Kasumi-1 (cell line): ENCODE measurements at regions not wholly inside any gene's neighbourhood (a gene's known extent, or its start where the extent isn't known, plus 50 kb on each side); places are given as distances from the start of the nearest gene placed in this dataset.

Experiments used
- DNase-seq, 2 experiments: peaks; one replicate each; lab custom pipeline; 2025; lab: John Stamatoyannopoulos, UW

DNA sequence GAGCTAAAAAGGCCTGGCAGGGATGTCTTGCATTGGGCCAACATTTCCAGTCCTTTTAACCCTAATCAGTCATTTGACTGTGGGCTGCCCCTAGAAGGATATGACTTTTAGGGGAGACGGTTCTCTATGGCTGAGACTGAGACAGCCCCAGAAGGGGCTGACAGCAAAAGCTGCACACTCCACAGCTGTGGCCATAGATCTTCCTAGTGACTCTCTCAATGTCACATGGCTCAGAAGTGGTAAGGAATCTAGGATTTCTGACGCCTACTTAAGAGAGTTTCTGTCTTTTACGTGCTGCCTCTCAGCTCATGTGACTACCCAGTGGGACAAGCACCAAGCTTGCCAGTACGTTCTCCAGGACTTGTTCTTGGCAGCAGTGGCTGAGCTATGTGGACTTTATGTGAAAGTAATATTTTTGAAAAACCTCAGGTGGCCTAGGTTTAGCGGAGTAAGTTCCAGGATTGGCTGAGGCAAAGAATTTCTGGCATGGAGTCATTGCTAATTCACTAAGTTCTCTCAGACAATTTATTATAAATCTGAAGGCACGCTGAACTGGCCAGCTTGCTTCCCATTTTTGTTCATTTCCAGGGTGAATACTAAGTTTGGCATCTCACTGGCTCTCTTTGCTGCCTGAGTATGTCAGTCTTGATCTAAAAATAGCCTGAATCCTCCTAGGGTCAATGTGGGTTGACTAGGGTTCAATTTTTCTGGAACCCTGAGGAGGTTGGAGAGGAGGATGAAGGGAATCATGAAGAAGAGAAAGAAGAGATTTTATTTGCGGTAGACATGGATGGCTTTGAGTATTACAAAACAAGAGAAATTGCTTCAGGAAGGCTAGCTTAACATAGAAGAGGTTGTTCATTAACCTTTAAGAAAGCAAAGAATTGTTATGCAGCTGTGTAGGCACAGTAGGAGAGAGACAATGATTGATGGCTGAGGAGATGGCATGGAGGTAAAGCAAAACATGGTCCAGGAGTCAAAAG lies 271.8 kb downstream of the AEBP2 start:
- DNase-seq, result no peak

DNA sequence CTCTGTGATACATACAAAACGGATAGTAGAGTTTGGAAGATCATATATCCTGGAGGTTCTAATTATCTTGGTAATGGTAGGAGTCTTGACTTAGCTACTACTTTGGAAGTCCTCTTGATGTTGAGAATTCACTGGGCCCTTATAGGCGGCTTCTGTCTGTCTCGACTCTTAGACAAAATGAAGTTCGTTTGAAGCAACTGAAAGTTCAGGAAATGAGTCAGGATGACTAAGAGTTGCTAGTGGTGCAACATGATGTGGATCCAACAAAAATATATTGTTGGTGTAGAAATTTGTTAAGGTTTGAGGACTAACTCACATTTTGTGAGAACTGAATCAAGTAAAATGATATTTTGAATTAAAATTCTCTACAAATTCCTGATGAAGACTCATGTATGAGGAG lies 272.7 kb downstream of the AEBP2 start:
- peak; percentile 26 to 38 for DNase-seq

DNA sequence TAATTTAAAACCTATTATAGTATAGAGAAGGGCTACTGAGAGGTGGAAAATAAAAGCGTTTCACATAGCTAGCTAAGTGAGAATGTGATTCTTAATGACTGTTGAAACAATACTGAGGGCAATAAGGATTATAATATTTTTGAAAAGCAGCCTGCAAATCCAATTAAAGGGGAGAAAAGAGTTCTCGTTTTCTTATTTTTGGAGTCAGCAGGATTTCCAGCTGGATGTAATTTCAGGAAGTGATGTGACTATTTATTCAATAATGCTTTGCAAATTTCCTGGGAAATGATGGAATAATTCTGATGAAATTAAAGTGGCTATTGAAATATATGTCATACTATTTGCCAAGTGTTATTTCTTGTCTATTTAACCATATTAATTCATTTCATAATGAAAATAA lies 279.1 kb downstream of the AEBP2 start:
- DNase-seq, result no peak

DNA sequence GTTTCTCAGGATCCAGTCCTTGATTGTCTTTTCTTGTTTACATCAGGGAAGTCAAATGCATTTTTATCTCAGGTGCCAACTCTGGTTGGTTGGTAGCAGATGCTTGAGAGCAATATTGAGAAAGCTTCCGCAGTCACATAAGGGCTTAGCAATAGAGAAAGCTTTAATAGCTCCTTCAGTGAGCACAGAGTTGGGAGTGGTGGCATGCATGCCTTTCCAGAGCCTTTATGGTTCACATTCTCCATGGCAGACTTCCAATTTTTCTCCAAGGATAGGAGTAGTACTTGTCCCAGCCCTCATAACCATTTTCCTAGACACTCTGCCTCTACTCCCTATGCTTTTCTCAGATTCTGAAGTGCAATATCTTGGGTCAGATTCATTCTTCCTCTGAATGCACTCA lies 280.4 kb downstream of the AEBP2 start:
- no peak for DNase-seq

DNA sequence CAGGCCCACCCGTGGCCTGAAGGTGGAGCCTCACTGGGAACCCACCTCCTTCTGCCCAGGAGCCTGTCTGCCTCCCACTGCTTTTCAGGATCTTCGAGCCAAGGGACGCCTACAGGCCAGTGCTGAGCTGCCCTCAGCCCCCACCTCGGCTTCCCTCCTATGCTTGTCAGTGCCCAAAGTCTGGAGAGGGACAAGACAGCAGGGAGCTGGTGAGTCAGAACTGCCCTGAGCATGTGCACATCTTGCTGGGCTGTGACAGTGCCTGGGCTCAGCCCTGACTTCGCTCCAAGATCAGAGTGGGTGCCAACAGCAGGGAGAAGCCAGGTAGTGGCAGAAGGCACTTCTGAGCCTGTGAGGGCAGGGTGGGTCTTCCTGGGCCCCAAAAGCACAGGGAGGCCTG lies 286.8 kb downstream of the AEBP2 start:
- DNase-seq, result no peak

DNA sequence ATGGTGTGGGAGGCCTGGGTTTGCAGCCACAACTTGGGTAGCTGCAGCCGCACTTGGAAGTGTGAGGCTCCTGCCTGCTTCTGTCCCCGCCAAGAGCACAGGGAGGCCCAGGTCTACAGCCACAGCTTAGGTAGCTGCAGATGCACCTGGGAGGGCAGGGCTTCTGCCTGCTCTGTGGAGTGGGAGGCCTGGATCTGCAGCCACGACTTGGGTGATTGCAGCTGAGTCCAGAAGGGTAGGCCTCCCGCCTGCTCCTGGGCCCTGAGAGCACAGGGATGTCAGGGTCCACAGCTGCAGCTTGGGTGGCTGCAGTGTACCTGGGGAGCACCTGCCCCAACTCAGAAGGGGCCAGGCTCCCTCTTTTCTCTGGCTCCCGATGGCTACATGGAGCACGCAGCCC lies 287.3 kb downstream of the AEBP2 start:
- DNase-seq, result no peak

DNA sequence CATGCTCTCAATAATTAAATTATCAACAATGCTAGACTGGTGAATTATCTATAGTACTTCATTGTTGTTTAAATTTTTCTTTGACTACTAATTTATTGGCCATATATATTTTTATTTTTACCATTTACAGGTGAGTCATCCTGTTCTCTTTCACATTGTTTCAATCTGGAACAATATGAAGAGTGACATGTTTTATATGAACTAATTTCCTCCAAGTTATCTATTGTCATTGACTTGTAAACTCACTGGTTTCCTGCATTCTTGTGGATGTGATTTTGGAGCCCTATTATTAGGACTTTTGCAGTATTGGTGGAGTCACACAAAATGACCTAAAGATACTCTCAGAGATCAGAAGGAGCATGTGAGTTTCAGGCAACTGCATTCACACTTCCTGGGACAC lies 297.7 kb downstream of the AEBP2 start:
- no peak for DNase-seq

DNA sequence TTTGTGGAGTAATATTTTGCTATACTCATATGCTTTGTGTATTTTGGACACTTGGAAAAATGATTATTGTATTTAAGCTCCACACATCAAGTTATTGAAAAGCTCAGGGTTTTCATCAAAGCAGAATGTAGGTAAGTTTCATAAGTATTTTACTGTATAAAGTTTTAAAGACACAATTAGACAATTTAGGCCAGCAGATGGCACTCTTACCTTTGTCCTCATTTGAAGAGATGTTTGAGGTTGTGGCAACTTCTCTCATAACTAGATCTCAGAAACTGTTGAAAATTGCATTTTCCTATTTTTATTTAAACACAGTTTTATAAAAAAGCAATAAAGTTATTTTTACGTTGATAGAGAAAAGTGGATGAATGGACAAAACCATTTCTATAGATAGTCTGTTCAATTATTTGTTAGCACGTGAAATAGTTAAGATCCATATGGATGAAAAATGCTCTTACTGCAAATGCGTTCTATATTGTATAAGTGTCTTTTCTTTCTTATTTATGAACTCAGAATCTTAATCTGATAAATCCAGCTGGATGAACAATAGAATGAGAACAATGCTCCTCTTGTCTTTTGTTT lies 300.0 kb downstream of the AEBP2 start:
- DNase-seq, result peak; percentile 66 to 74

DNA sequence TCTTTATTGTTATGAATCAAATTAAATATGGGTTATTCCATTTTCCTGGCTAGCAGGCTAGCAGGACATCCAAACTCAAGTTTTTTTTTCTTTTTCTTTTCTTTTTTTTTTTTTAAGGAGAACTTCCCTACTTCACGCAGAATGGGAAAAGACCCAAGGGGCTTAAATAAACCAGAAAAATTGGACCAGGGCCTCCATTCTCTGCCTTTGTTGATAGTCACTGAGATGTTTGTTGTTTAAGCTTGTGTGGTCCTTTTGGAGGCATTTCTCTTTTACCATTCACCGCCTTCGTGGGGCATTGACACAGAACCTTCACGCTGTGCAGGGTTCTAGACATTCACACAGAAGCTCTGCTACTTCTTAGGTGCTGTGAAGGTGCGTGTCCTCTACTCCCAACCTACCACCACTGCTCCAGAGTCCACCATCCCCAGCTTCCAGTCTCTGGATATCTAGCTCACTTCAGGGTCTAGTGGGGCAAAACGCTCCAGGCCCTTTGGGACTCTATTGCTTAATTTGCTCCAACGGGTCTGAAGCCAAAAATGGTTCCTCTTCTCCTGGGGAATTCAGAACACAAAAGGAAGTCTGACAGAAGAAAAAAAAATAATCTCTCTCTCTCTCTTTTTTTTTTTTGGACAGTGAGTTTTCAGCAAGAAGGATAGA lies 301.3 kb downstream of the AEBP2 start:
- DNase-seq, result no peak

DNA sequence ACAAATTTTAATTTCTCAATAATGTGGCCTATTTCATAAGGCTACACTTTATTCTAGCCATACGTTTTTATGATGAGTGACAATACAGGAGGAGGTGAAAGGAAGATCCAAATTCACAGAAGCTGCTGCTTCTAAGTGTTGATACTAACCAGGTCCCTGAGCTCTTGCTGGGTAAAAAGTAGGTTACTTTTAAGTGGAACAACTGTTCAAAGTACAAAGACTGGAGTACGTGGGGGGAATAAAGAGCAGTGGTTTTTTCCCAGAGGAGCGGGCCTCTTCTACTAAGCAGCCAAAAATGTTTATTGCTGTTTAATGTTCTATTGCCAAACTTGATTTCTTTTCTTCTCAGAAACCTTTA lies 301.8 kb downstream of the AEBP2 start:
- DNase-seq, result no peak

DNA sequence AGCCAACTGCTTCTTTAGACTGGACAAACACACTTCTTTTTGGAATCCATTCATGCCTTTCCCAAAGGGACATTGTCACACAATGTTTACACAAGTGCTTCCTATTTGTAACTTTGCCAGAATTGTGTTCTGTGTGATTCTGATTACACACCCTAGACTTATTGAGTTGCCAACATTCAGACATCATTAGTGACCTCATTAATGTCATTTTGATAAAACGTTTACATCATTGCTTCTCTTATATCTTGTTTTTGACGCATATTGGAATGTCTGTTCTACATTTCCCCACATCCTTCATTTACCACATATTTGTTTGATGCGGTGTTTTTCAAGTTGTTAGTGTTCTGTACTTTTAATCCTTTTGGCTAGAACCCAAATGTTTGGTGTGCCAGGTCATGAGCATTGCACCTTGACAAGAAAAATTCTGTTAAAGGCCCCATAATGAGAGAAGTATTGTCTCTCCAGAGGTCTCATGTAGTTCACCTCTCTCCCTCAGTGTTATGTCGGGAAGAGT lies 305.5 kb downstream of the AEBP2 start:
- DNase-seq, result no peak

DNA sequence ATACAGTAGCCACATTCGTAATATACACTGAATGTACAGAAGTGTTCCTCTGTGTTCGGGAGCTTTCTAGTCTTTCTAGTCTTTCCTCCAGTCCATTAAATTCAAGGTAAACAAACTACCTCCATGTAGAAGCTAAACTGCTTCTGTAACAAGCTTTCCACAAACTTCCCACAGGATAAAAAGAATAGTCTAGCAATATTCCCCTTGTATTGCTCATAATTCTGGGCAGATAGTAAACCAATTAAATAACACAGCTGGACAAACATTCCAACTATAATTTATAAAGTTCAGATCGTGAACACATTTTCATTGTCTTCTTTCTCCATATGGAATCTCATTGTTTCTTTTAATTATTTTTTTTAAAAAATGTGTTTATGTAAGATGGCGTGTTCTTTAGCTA lies 307.2 kb downstream of the AEBP2 start:
- no peak for DNase-seq

DNA sequence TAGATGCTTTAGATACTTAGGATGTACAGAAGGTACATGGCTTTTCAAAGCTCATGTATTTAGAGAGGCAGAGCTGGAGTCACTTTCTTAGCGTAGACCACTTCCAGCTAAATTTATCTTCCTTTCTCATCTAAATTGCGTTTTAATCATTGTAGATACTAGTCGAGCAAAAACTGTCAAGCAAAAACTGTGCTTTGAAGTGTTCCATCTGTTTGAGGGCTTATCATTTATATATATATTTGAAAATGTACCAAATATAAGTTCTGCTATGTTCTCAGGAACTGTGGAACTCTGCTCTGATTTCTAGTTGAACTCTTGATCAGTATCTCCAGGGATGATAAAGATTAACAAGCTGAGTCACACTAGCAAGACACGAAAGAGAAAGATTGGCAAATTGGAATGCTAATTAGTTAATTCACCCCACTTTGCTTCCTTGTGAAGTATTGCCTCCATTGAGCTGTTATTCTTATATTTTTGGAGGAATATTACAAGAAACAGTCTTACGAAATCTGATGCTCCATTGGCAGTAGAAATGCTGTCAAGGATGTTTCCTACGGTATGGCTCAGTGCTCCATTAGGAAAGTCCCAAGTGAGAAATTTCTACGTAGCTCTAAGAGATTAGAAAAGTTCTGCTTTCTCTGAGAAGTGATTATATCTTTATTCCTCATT lies 310.7 kb downstream of the AEBP2 start:
- DNase-seq, result no peak

DNA sequence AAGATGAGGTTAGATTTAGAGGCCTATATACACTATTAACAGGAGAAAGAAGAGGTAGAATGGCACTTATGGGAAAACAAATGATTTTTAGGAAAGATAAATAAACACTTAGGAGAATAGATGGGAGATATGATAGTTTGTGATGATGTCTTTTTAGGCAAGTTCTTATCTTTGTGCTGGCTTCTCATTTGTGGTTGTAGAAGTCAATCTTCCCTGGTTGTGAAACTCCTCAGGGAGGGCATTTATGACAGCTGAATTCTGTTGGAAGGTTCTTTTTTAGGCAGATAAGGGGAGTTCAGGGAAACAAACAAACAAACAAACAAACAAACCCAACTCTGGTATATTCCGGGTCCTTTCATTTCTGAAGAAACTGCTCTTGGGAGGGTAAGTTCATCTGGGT lies 311.8 kb downstream of the AEBP2 start:
- DNase-seq, result no peak

DNA sequence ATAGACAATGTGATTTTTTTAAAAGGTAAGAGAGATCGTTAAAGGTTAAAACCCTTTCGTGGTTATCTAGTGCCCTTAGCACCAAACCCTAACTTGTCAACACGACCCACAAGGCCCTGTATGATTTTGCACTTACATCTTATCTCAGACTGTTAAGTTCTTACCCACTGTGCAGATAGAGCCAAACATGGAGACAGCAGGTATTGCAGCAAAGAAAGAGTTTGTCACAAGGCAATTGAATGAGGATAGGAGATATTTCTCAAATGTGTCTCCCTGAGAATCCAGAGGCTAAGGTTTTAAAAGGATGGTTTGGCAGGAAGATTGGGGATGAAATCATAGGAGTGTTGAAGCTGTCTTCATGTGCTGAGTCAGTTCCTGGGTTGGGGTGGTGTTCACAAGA lies 313.4 kb downstream of the AEBP2 start:
- no peak for DNase-seq

DNA sequence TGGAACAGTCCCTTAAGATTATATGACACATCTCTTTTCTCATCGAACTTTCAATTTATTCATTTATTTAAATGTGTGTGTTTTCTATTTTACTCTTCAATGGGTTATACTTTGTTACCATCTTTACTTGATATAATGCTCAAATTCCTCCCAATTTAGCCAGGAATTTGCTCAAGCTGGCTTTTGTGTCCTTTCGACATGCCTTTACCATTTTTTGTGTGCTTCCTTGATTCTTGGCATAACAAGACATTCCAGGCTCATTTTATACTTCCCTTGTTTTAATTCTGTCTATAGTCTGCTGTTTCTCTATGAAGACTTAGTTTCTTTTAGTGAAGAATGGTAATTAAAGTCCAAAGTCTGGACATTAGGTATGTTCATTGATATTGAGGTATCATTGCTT lies 315.8 kb downstream of the AEBP2 start:
- DNase-seq, result no peak

DNA sequence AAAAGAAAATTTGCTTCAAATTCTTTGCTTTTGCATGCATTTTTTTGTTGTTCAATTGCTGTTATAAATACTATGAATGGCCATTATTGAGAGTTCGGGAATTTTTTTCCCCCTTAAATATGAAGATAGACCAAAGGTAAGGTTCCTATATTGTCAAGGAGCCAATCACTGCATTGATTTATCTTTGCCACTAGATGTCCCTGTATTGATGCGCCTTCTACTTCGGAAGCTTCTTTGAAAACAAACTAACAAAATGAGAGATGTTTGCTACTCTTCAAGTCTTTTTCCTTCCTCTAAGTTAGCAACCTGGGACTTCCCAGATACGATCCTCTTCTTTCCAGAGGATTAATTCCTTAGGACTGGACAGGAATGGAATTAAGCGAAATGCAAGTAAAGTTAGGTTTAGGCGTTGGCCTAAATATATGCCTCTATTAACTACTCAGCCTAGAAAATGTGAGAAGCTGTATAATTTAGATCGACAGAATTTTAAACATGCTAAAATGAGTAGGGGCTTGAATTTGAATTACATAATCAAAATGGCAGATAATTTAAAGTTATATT lies 318.1 kb downstream of the AEBP2 start:
- DNase-seq, result peak; percentile 65 to 80

DNA sequence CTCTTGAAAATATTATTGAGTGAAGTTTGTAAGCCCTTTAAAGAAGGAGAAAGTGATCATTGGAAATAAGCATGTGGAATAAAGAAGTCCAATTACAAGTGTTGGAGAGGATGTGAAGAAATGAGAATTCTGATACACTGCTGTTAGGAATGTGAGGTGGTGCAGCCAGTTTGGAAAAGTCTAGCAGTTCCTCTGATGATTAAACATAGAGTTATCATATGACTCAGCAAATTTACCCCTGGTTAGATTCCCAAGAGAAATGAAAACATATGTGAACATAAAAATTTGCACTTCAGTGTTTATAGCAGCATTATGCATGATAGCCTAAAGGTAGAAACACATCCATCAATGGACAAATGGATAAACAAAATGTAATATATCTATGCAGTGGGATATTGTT lies 319.9 kb downstream of the AEBP2 start:
- DNase-seq, result no peak

DNA sequence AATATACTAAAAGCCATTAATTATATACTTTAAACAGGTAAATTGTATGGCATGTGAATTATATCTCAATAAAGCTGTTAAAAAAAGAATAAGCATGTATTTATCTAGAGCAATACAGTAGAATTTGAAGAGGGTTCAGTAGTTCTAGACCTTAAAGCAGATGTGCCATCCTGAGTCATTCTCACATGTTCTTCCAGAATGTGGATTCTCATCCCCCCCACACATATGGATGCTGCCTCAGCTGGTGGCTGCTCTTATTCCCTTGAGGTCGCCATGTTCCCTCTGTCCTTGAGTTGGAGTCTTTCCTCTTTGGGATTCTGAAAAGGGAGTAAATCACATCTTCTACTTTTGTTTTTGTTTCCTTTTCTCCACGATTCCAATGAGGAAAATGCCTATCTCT lies 321.3 kb downstream of the AEBP2 start:
- DNase-seq, result no peak

DNA sequence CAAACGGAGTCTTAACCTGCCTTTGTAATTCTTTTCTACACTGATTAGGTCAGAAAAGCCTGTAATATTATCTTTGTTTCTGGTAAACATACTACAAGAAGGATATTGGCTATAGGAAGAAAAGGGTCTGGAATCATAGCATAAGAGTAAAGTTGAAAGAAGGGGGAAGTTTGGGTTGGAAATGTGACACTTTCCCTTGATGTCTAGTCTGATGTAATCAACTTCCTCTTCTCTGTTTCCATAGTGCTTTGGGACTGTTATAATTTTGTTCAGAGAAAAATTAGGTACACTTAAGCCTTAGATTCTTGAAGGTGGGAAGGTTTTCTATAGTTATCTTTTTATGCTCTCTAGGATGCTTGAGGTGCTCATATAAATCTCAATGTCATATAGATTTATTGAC lies 322.2 kb downstream of the AEBP2 start:
- peak; percentile 89 to 93 for DNase-seq

DNA sequence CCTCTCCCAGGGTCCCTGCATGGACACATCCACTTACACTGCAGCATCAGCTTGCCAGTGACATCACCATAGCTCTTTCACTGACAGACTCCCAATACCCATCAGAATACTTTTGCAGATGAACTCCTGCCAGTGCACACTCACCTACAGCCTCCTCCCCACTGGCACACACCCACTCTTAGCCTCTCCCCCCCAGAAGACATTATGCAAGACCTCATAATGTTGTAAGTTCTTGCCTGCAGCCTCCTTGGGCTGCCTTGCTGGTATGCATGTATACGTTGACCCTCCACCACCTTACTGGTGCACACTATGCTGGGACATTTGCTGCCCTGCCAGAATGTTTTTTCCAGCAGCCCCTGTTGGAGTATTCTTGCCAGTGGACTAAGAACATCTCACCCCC lies 324.2 kb downstream of the AEBP2 start:
- DNase-seq, result no peak

DNA sequence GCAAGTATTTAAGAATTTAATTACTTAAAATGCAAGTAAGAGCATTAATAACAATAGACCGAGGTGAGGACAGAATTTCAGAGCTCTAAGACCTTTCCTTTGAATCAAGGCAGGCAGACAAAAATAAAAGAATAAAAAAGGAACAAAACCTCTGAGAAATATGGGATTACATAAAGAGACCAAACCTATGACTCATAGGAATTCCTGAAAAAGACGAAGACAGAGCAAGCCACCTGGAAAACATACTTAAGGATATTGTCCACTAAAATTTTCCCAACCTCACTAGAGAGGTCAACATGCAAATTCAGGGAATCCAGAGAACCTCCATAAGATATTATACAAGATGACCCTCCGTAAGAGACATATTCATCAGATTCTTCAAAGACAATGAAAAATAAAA lies 325.1 kb downstream of the AEBP2 start:
- DNase-seq, result no peak
